KMS-11 (cell line): ENCODE measurements at regions not wholly inside any gene's neighbourhood (a gene's known extent, or its start where the extent isn't known, plus 50 kb on each side); places are given as distances from the start of the nearest gene placed in this dataset.

Experiments
- H2AFZ ChIP-seq: fragments of 200-600 bp; sonication (generic); 2 replicates; pipeline ENCODE4 v1.6.1; 2016; ENCODE audit warnings: antibody characterized with exemption, mixed run types, low read depth
- H3K27ac ChIP-seq: fragments of 200-600 bp; sonication (generic); 2 replicates; pipeline ENCODE4 v1.6.1; 2016; ENCODE audit warnings: mild to moderate bottlenecking, mixed run types
- H3K27me3 ChIP-seq: fragments of 200-600 bp; sonication (generic); 2 replicates; pipeline ENCODE4 v1.6.1; 2017; ENCODE audit warnings: mild to moderate bottlenecking, low read depth, mixed run types, moderate library complexity; ENCODE audit not compliant: insufficient read depth
- H3K36me3 ChIP-seq: fragments of 200-600 bp; sonication (generic); 2 replicates; pipeline ENCODE4 v1.6.1; 2017; ENCODE audit warnings: mild to moderate bottlenecking, mixed run types; ENCODE audit not compliant: insufficient read depth
- H3K4me1 ChIP-seq: fragments of 200-600 bp; sonication (generic); 2 replicates; pipeline ENCODE4 v1.6.1; 2016; ENCODE audit warnings: mild to moderate bottlenecking, low read depth, mixed run types; ENCODE audit not compliant: poor library complexity, severe bottlenecking
- H3K4me2 ChIP-seq: fragments of 200-600 bp; sonication (generic); 2 replicates; pipeline ENCODE4 v1.7.0; 2016; ENCODE audit warnings: mild to moderate bottlenecking, mixed run types
- H3K4me3 ChIP-seq: fragments of 200-600 bp; sonication (generic); IDR thresholded peaks from 2 replicates; pipeline ENCODE4 v1.6.1; 2017; ENCODE audit warnings: low read depth, low read length, mixed read lengths; ENCODE audit not compliant: insufficient read depth
- H3K79me2 ChIP-seq: fragments of 200-600 bp; sonication (generic); 2 replicates; pipeline ENCODE4 v1.6.1; 2016; ENCODE audit warnings: low read depth, mixed run types; ENCODE audit not compliant: insufficient read depth
- H3K9ac ChIP-seq: fragments of 200-600 bp; sonication (generic); 2 replicates; pipeline ENCODE4 v1.6.1; 2016; ENCODE audit warnings: mild to moderate bottlenecking, mixed run types
- H4K20me1 ChIP-seq: fragments of 200-600 bp; sonication (generic); 2 replicates; pipeline ENCODE4 v1.6.1; 2016; ENCODE audit warnings: mild to moderate bottlenecking, mixed run types; ENCODE audit not compliant: insufficient read depth
- CTCF ChIP-seq: fragments of 200-600 bp; sonication (generic); conservative IDR thresholded peaks from 2 replicates; pipeline ENCODE4 v1.6.1; 2017; ENCODE audit warnings: low read depth, mild to moderate bottlenecking, antibody characterized with exemption, low read length, moderate library complexity, mixed read lengths

GRCh38 chr4:128573781-128574508, 235.6 kb upstream of the JADE1 start:
- Histone ChIP-seq H3K4me1 (peaks cover 40% of the 10 kb centered on the region), H3K27ac (no peak overlapping the region), H4K20me1 (no peaks in the 10 kb centered on the region), H3K9ac (no peak overlapping the region), H3K4me3 (no peak overlapping the region), H3K27me3 (no peaks in the 10 kb centered on the region), H3K4me2 (no peak overlapping the region), H3K36me3 (no peaks in the 10 kb centered on the region), H2AFZ (no peak overlapping the region), H3K79me2 (no peaks in the 10 kb centered on the region)
- TF ChIP-seq CTCF, result no peak

- no peaks in the 10 kb centered on the region for H3K27me3 ChIP-seq
- no peaks in the 10 kb centered on the region for H3K36me3 ChIP-seq
- no peak for TF ChIP-seq CTCF
- H3K4me1 ChIP-seq, result peaks cover 40% of the 10 kb centered on the region
- no peaks in the 10 kb centered on the region for H4K20me1 ChIP-seq
- H3K79me2 ChIP-seq, result no peaks in the 10 kb centered on the region
- H3K4me2 ChIP-seq, result no peak overlapping the region
- H3K4me3 ChIP-seq, result no peak overlapping the region
- no peak overlapping the region for H3K27ac ChIP-seq
- H3K9ac ChIP-seq, result no peak overlapping the region
- H2AFZ ChIP-seq, result no peak overlapping the region
These were observed 236.7 kb upstream of the JADE1 start for GRCh38 chr4:128572778-128573241.

GRCh38 chr4:128571747-128572146, 237.8 kb upstream of the JADE1 start:
- peak overlapping the region; percentile 44; the same call in 1 of the 2 replicates for H3K4me2 ChIP-seq
- no peak for TF ChIP-seq CTCF
- no peaks in the 10 kb centered on the region for H3K27me3 ChIP-seq
- no peak overlapping the region for H3K4me3 ChIP-seq
- H3K79me2 ChIP-seq, result no peaks in the 10 kb centered on the region
- no peak overlapping the region for H2AFZ ChIP-seq
- peaks cover 40% of the 10 kb centered on the region for H3K4me1 ChIP-seq
- no peaks in the 10 kb centered on the region for H4K20me1 ChIP-seq
- H3K36me3 ChIP-seq, result no peaks in the 10 kb centered on the region
- no peak overlapping the region for H3K9ac ChIP-seq
- H3K27ac ChIP-seq, result no peak overlapping the region

GRCh38 chr4:128570387-128570975, 239.0 kb upstream of the JADE1 start:
- Histone ChIP-seq H3K4me1 (peaks cover 47% of the 10 kb centered on the region), H3K27ac (no peak overlapping the region), H3K4me2 (no peak overlapping the region), H3K27me3 (no peaks in the 10 kb centered on the region), H3K79me2 (no peaks in the 10 kb centered on the region), H2AFZ (no peak overlapping the region), H4K20me1 (no peaks in the 10 kb centered on the region), H3K9ac (no peak overlapping the region), H3K36me3 (no peaks in the 10 kb centered on the region), H3K4me3 (no peak overlapping the region)
- no peak for TF ChIP-seq CTCF
